ENCODE measurements at regions not wholly inside any gene's neighbourhood (a gene's known extent, or its start where the extent isn't known, plus 50 kb on each side); places are given as distances from the start of the nearest gene placed in this dataset.

GRCh38 chr1:34688006-34688741 lies 66.7 kb upstream of the GJB5 start:
- H3K18ac ChIP-seq (ENCODE audit: low read length), result no peak overlapping the region
- H3K9me3 ChIP-seq (ENCODE audit: insufficient read depth, low read depth, low read length), result no peaks in the 10 kb centered on the region
- no peaks in the 10 kb centered on the region for H3K79me1 ChIP-seq (ENCODE audit: low read length)
- H3K36me3 ChIP-seq (ENCODE audit: control insufficient read depth in 1 of 2, insufficient read depth in 2 of 2, low read length in 2 of 2), result no peaks in the 10 kb centered on the region
- no peak overlapping the region for H3K4me2 ChIP-seq (ENCODE audit: low read length)
- H2BK5ac ChIP-seq (ENCODE audit: low read depth, low read length, poor library complexity), result no peak overlapping the region
- H3K4me1 ChIP-seq (ENCODE audit: control insufficient read depth in 1 of 2, insufficient read depth in 2 of 2, low read length in 2 of 2), result no peaks in the 10 kb centered on the region
- no peak overlapping the region for H3K9ac ChIP-seq (ENCODE audit: low read length)
- H2BK12ac ChIP-seq (ENCODE audit: low read length), result no peak overlapping the region
- DNase-seq, result no peak
- no peak overlapping the region for H2AFZ ChIP-seq (ENCODE audit: insufficient read depth, low read length, poor library complexity)
- no CpG with 5 or more reads among the region's 7 CpGs for WGBS (ENCODE audit: extremely low coverage, insufficient coverage, insufficient read length)
- H3K4ac ChIP-seq (ENCODE audit: low read depth, low read length), result no peak overlapping the region
- H4K91ac ChIP-seq (ENCODE audit: low read depth, low read length), result no peak overlapping the region
- no peak overlapping the region for H4K12ac ChIP-seq (ENCODE audit: low read depth, low read length)
- no peak overlapping the region for H3K4me3 ChIP-seq (ENCODE audit: low read depth, low read length)
- no peak overlapping the region for H4K8ac ChIP-seq (ENCODE audit: low read depth, low read length)
- H3K79me2 ChIP-seq (ENCODE audit: control insufficient read depth, insufficient read depth, low read length, poor library complexity), result no peaks in the 10 kb centered on the region
- no peak overlapping the region for H3K27ac ChIP-seq (ENCODE audit: low read depth, low read length)
- no peak overlapping the region for H2BK120ac ChIP-seq (ENCODE audit: insufficient read depth, low read length, poor library complexity)
- H2AK5ac ChIP-seq (ENCODE audit: low read length), result no peak overlapping the region
- H3K23ac ChIP-seq (ENCODE audit: low read length), result no peak overlapping the region
- no peak overlapping the region for H3K14ac ChIP-seq (ENCODE audit: low read length)
- no peaks in the 10 kb centered on the region for H3K27me3 ChIP-seq (ENCODE audit: insufficient read depth, low read length)

DNA sequence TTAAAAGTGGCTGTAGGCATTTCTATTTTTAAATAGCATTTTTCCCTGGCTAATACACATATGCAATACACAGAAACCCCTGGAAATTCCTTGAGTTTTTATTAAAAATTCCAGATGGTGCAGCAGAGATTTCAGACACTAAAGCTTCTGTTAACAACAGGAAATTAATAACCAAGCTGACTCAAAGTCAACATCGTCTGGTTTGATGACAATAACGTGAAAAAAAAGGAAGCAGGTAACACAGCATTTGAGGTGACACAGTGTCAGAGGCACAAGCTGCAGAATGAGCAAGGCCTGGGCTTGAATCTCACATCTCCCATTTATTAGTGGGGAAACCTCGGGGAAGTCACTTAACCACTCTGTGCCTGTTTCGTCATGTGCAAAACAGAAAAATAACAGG lies 64.6 kb upstream of the GJB5 start:
- peaks cover 3% of the 10 kb centered on the region for H3K9me3 ChIP-seq (ENCODE audit: insufficient read depth, low read depth, low read length)
- H3K4ac ChIP-seq (ENCODE audit: low read depth, low read length), result no peak overlapping the region
- no CpG with 5 or more reads among the region's 4 CpGs for WGBS (ENCODE audit: extremely low coverage, insufficient coverage, insufficient read length)
- H3K36me3 ChIP-seq (ENCODE audit: control insufficient read depth in 1 of 2, insufficient read depth in 2 of 2, low read length in 2 of 2), result no peaks in the 10 kb centered on the region
- no peak overlapping the region for H3K4me2 ChIP-seq (ENCODE audit: low read length)
- no peak overlapping the region for H3K14ac ChIP-seq (ENCODE audit: low read length)
- no peaks in the 10 kb centered on the region for H3K79me2 ChIP-seq (ENCODE audit: control insufficient read depth, insufficient read depth, low read length, poor library complexity)
- H3K23ac ChIP-seq (ENCODE audit: low read length), result no peak overlapping the region
- H2BK12ac ChIP-seq (ENCODE audit: low read length), result no peak overlapping the region
- no peak overlapping the region for H4K12ac ChIP-seq (ENCODE audit: low read depth, low read length)
- DNase-seq, result no peak
- no peak overlapping the region for H3K9ac ChIP-seq (ENCODE audit: low read length)
- H2BK120ac ChIP-seq (ENCODE audit: insufficient read depth, low read length, poor library complexity), result no peak overlapping the region
- no peak overlapping the region for H3K27ac ChIP-seq (ENCODE audit: low read depth, low read length)
- H3K4me3 ChIP-seq (ENCODE audit: low read depth, low read length), result no peak overlapping the region
- H2AFZ ChIP-seq (ENCODE audit: insufficient read depth, low read length, poor library complexity), result no peak overlapping the region
- no peak overlapping the region for H2AK5ac ChIP-seq (ENCODE audit: low read length)
- H3K18ac ChIP-seq (ENCODE audit: low read length), result no peak overlapping the region
- no peaks in the 10 kb centered on the region for H3K27me3 ChIP-seq (ENCODE audit: insufficient read depth, low read length)
- H3K79me1 ChIP-seq (ENCODE audit: low read length), result no peaks in the 10 kb centered on the region
- no peak overlapping the region for H2BK5ac ChIP-seq (ENCODE audit: low read depth, low read length, poor library complexity)
- H3K4me1 ChIP-seq (ENCODE audit: control insufficient read depth in 1 of 2, insufficient read depth in 2 of 2, low read length in 2 of 2), result no peaks in the 10 kb centered on the region
- no peak overlapping the region for H4K91ac ChIP-seq (ENCODE audit: low read depth, low read length)
- H4K8ac ChIP-seq (ENCODE audit: low read depth, low read length), result no peak overlapping the region

DNA sequence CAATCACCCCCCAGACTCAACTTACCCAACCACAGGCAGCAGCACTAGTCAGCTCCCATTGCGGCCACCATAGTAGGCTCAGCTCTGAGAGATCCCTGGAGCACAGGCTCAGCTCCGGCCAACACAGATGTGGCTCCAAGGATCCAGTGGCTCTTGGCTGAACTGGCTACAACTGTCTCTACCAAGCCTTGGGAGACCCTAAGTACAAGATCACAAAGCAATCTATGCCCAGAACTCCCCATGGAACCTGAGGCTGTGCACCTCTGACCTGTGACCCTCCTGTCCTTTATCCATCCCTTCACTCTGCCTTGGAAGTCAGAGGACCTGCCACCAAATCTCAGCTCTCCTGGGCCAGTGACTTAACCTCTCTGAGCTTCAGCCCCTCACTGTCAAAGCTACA lies 61.8 kb upstream of the GJB5 start:
- Histone ChIP-seq H3K14ac (ENCODE audit: low read length) (no peak overlapping the region), H2AK5ac (ENCODE audit: low read length) (no peak overlapping the region), H2BK5ac (ENCODE audit: low read depth, low read length, poor library complexity) (no peak overlapping the region), H4K91ac (ENCODE audit: low read depth, low read length) (no peak overlapping the region), H2BK12ac (ENCODE audit: low read length) (no peak overlapping the region), H3K23ac (ENCODE audit: low read length) (no peak overlapping the region), H4K12ac (ENCODE audit: low read depth, low read length) (no peak overlapping the region), H3K4me1 (ENCODE audit: control insufficient read depth in 1 of 2, insufficient read depth in 2 of 2, low read length in 2 of 2) (no peaks in the 10 kb centered on the region), H3K27ac (ENCODE audit: low read depth, low read length) (no peak overlapping the region), H3K79me2 (ENCODE audit: control insufficient read depth, insufficient read depth, low read length, poor library complexity) (no peaks in the 10 kb centered on the region), H3K36me3 (ENCODE audit: control insufficient read depth in 1 of 2, insufficient read depth in 2 of 2, low read length in 2 of 2) (no peaks in the 10 kb centered on the region), H3K4me2 (ENCODE audit: low read length) (no peak overlapping the region), H3K79me1 (ENCODE audit: low read length) (no peaks in the 10 kb centered on the region), H2AFZ (ENCODE audit: insufficient read depth, low read length, poor library complexity) (no peak overlapping the region), H3K27me3 (ENCODE audit: insufficient read depth, low read length) (no peaks in the 10 kb centered on the region), H3K9me3 (ENCODE audit: insufficient read depth, low read depth, low read length) (peaks cover 3% of the 10 kb centered on the region), H3K4ac (ENCODE audit: low read depth, low read length) (no peak overlapping the region), H4K8ac (ENCODE audit: low read depth, low read length) (no peak overlapping the region), H3K4me3 (ENCODE audit: low read depth, low read length) (no peak overlapping the region), H3K18ac (ENCODE audit: low read length) (no peak overlapping the region), H2BK120ac (ENCODE audit: insufficient read depth, low read length, poor library complexity) (no peak overlapping the region), H3K9ac (ENCODE audit: low read length) (no peak overlapping the region)
- WGBS (ENCODE audit: extremely low coverage, insufficient coverage, insufficient read length), result no CpG with 5 or more reads among the region's 2 CpGs
- DNase-seq, result no peak

DNA sequence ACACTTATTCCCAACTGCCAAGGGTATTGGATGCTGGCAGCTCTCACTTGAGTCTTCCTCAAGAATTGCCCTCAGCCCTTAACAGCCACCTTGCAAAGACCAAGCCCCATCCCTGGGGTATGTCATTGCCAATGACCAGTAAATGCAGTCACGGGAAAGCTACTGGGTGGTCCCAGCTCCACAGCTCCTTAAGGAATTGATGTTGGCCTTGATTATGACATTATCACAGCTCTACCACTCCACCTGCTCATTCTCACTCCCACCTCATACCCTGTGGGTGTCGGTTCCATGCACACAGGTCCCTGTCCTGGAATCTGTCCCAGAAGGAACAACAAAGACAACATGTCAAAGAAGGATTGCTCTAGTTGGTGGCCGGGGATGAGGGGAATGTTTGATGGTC lies 60.5 kb upstream of the GJB5 start:
- Histone ChIP-seq H3K79me1 (ENCODE audit: low read length) (no peaks in the 10 kb centered on the region), H3K18ac (ENCODE audit: low read length) (no peak overlapping the region), H3K23ac (ENCODE audit: low read length) (no peak overlapping the region), H3K79me2 (ENCODE audit: control insufficient read depth, insufficient read depth, low read length, poor library complexity) (no peaks in the 10 kb centered on the region), H3K4me1 (ENCODE audit: control insufficient read depth in 1 of 2, insufficient read depth in 2 of 2, low read length in 2 of 2) (no peaks in the 10 kb centered on the region), H3K27me3 (ENCODE audit: insufficient read depth, low read length) (no peaks in the 10 kb centered on the region), H3K9me3 (ENCODE audit: insufficient read depth, low read depth, low read length) (peaks cover 3% of the 10 kb centered on the region), H2BK12ac (ENCODE audit: low read length) (no peak overlapping the region), H3K14ac (ENCODE audit: low read length) (no peak overlapping the region), H3K9ac (ENCODE audit: low read length) (no peak overlapping the region), H2BK5ac (ENCODE audit: low read depth, low read length, poor library complexity) (no peak overlapping the region), H3K27ac (ENCODE audit: low read depth, low read length) (no peak overlapping the region), H2BK120ac (ENCODE audit: insufficient read depth, low read length, poor library complexity) (no peak overlapping the region), H3K4ac (ENCODE audit: low read depth, low read length) (no peak overlapping the region), H3K4me2 (ENCODE audit: low read length) (no peak overlapping the region), H3K36me3 (ENCODE audit: control insufficient read depth in 1 of 2, insufficient read depth in 2 of 2, low read length in 2 of 2) (no peaks in the 10 kb centered on the region), H2AFZ (ENCODE audit: insufficient read depth, low read length, poor library complexity) (no peak overlapping the region), H2AK5ac (ENCODE audit: low read length) (no peak overlapping the region), H4K91ac (ENCODE audit: low read depth, low read length) (no peak overlapping the region), H4K12ac (ENCODE audit: low read depth, low read length) (no peak overlapping the region), H4K8ac (ENCODE audit: low read depth, low read length) (no peak overlapping the region), H3K4me3 (ENCODE audit: low read depth, low read length) (no peak overlapping the region)
- no peak for DNase-seq
- WGBS (ENCODE audit: extremely low coverage, insufficient coverage, insufficient read length), result no CpG with 5 or more reads among the region's 3 CpGs
